IMR-90 (cell line): ENCODE measurements at regions not wholly inside any gene's neighbourhood (a gene's known extent, or its start where the extent isn't known, plus 50 kb on each side); places are given as distances from the start of the nearest gene placed in this dataset.

Experiments
- ATAC-seq: fragments of 200-7000 bp; cut with Tn5 transposase; 2 replicates; pipeline ENCODE4 v1.9.1; 2020; ENCODE audit warnings: low read depth, mild to moderate bottlenecking, moderate library complexity
- BruUV-seq: library from RNA; stranded (reverse); fragments of 400-500 nt; replicated peaks from 2 replicates; lab custom pipeline; 2021; lab: Mats Ljungman, UMichigan
- CTCF ChIA-PET: fragments of 300-600 bp; formaldehyde crosslinking; extraction: SDS; loops from one replicate; lab custom pipeline; 2021; ENCODE audit warnings: antibody characterized with exemption; lab: Yijun Ruan, JAX
- POLR2A ChIA-PET: fragments of 300-600 bp; sonication (Branson Sonifier 250); formaldehyde crosslinking; loops from one replicate; lab custom pipeline; 2022; ENCODE audit warnings: antibody characterized with exemption; ENCODE audit not compliant: unreplicated experiment; lab: Charles Lee
- DNase-seq: peaks from one replicate; pipeline ENCODE4 v3.0.0; 2013
- H2AFZ ChIP-seq: replicated peaks from 2 replicates; pipeline ENCODE3; 2013; ENCODE audit warnings: low read length, mild to moderate bottlenecking; ENCODE audit not compliant: poor library complexity
- H2AK5ac ChIP-seq: 2 replicates; pipeline ENCODE4 v1.6.1; 2013; ENCODE audit warnings: low read depth, low read length, inconsistent platforms
- H2AK9ac ChIP-seq: replicated peaks from 2 replicates; pipeline ENCODE3; 2013; ENCODE audit warnings: mild to moderate bottlenecking, low read depth, low read length, moderate library complexity; ENCODE audit not compliant: poor library complexity
- H2BK120ac ChIP-seq: 2 replicates; pipeline ENCODE4 v1.6.1; 2013; ENCODE audit warnings: low read depth, low read length, inconsistent platforms
- H2BK15ac ChIP-seq: 3 replicates; pipeline ENCODE4 v1.6.1; 2013; ENCODE audit warnings: low read depth, low read length, inconsistent platforms
- H2BK20ac ChIP-seq: 2 replicates; pipeline ENCODE4 v1.6.1; 2013; ENCODE audit warnings: low read depth, mild to moderate bottlenecking, inconsistent platforms, low read length, moderate library complexity
- H2BK5ac ChIP-seq: 2 replicates; pipeline ENCODE4 v1.6.1; 2013; ENCODE audit warnings: mild to moderate bottlenecking, low read depth, low read length, inconsistent platforms; ENCODE audit not compliant: poor library complexity, severe bottlenecking
- H3K14ac ChIP-seq: replicated peaks from 2 replicates; pipeline ENCODE4 v1.6.1; 2013; ENCODE audit warnings: low read depth, low read length, inconsistent platforms
- H3K18ac ChIP-seq: 2 replicates; pipeline ENCODE4 v1.6.1; 2013; ENCODE audit warnings: low read depth, low read length, control low read depth
- H3K23ac ChIP-seq: 2 replicates; pipeline ENCODE4 v1.6.1; 2013; ENCODE audit warnings: low read depth, low read length, inconsistent platforms
- H3K27ac ChIP-seq: 2 replicates; pipeline ENCODE4 v1.5.1; 2013; ENCODE audit warnings: mild to moderate bottlenecking, control low read depth, low read length; ENCODE audit not compliant: insufficient read depth
- H3K27me3 ChIP-seq: 2 replicates; pipeline ENCODE4 v1.6.1; 2013; ENCODE audit warnings: low read length; ENCODE audit not compliant: control insufficient read depth, insufficient read depth
- H3K36me3 ChIP-seq: 2 replicates; pipeline ENCODE4 v1.6.1; 2013; ENCODE audit warnings: low read length, mixed read lengths; ENCODE audit not compliant: control insufficient read depth, insufficient read depth
- H3K4ac ChIP-seq: 2 replicates; pipeline ENCODE4 v1.6.1; 2013; ENCODE audit warnings: low read depth, low read length, inconsistent platforms
- H3K4me1 ChIP-seq: 2 replicates; pipeline ENCODE4 v1.6.1; 2013; ENCODE audit warnings: low read length, mixed read lengths; ENCODE audit not compliant: control insufficient read depth, insufficient read depth
- H3K4me2 ChIP-seq: 2 replicates; pipeline ENCODE4 v1.6.1; 2013; ENCODE audit warnings: low read depth, mild to moderate bottlenecking, control low read depth, low read length, moderate library complexity
- H3K4me3 ChIP-seq: 2 replicates; pipeline ENCODE4 v1.5.1; 2013; ENCODE audit warnings: low read depth, mild to moderate bottlenecking, control low read depth, low read length, moderate library complexity; ENCODE audit not compliant: insufficient read depth
- H3K56ac ChIP-seq: 2 replicates; pipeline ENCODE4 v1.6.1; 2013; ENCODE audit warnings: low read length, inconsistent platforms; ENCODE audit not compliant: insufficient read depth; ENCODE audit errors: extremely low read depth
- H3K79me1 ChIP-seq, 2 experiments: 2 replicates each; pipeline ENCODE4 v1.6.1; 2013; ENCODE audit warnings: low read length in 2 of 2, inconsistent platforms in 1 of 2, low read depth in 1 of 2
- H3K9ac ChIP-seq: 2 replicates; pipeline ENCODE4 v1.6.1; 2013; ENCODE audit warnings: low read depth, low read length, control low read depth
- H3K9me1 ChIP-seq: 2 replicates; pipeline ENCODE4 v1.6.1; 2013; ENCODE audit warnings: low read length, inconsistent platforms; ENCODE audit not compliant: insufficient read depth
- H3K9me3 ChIP-seq: 2 replicates; pipeline ENCODE4 v1.6.1; 2013; ENCODE audit warnings: low read length; ENCODE audit not compliant: control insufficient read depth, insufficient read depth
- H4K20me1 ChIP-seq: 2 replicates; pipeline ENCODE4 v1.6.1; 2013; ENCODE audit warnings: low read length, inconsistent platforms; ENCODE audit not compliant: insufficient read depth
- H4K5ac ChIP-seq: 2 replicates; pipeline ENCODE4 v1.6.1; 2013; ENCODE audit warnings: mild to moderate bottlenecking, low read depth, low read length, control low read depth
- H4K8ac ChIP-seq, 2 experiments: 2 replicates each; pipeline ENCODE4 v1.6.1; 2013; ENCODE audit warnings: low read depth in 2 of 2, low read length in 2 of 2, control low read depth in 1 of 2, inconsistent platforms in 1 of 2
- H4K91ac ChIP-seq: 2 replicates; pipeline ENCODE4 v1.6.1; 2013; ENCODE audit warnings: low read depth, low read length, inconsistent platforms; ENCODE audit not compliant: insufficient read depth
- ELK1 ChIP-seq: fragments of 150-350 bp; IDR thresholded peaks from 2 replicates; pipeline ENCODE4 v1.6.1; 2016; ENCODE audit warnings: low read depth, mild to moderate bottlenecking, low read length, moderate library complexity, borderline replicate concordance
- WGBS, 2 experiments: methylation state at CpG; one replicate each; pipeline versions ENCODE4 v1.1.5 to v1.1.7; 2013; ENCODE audit warnings: missing lambda C conversion rate in 2 of 2; ENCODE audit not compliant: insufficient read length in 1 of 2; ENCODE audit errors: extremely low coverage in 2 of 2; 5-methylcytosine and 5-hydroxymethylcytosine counted together
- dilution Hi-C: fragments of 300-500 bp; cut with HindIII; formaldehyde crosslinking; loops from one replicate; pipeline ENCODE4 v1.14.3; 2018; ENCODE audit warnings: low sequenced_read_pairs; ENCODE audit not compliant: unreplicated experiment
- in situ Hi-C: fragments of 300-500 bp; cut with MboI; formaldehyde crosslinking; loops from 3 replicates; pipeline ENCODE4 v1.14.3; 2019; ENCODE audit warnings: low sequenced_read_pairs, inconsistent platforms, mixed read lengths
- intact Hi-C: fragments of 100-400 bp; cut with micrococcal nuclease; formaldehyde crosslinking; loops from 2 replicates; pipeline ENCODE4 v1.10.0; 2022

- H2BK5ac ChIP-seq = no peak overlapping the region
- H2BK20ac ChIP-seq = no peak overlapping the region
- ChIA-PET POLR2A (no interaction called here), CTCF (no interaction called here)
- H4K20me1 ChIP-seq = no peaks in the 10 kb centered on the region
- no peaks in the 10 kb centered on the region for H3K36me3 ChIP-seq
- H4K8ac ChIP-seq = no peak overlapping the region
- dilution Hi-C loops = no loop called here
- no peak overlapping the region for H3K4me3 ChIP-seq
- no peaks in the 10 kb centered on the region for H3K9me3 ChIP-seq
- H4K5ac ChIP-seq = no peak overlapping the region
- H2AK9ac ChIP-seq = no peak overlapping the region
- BruUV-seq = no TSS peak
- H3K9me1 ChIP-seq = no peaks in the 10 kb centered on the region
- intact Hi-C loops = no loop called here
- H3K18ac ChIP-seq = no peak overlapping the region
- H3K56ac ChIP-seq = no peak overlapping the region
- no peak for TF ChIP-seq ELK1
- H2BK15ac ChIP-seq = no peak overlapping the region
- no peaks in the 10 kb centered on the region for H3K4me1 ChIP-seq
- no peak overlapping the region for H2AFZ ChIP-seq
- no CpG with 5 or more reads among the region's 1 CpG for WGBS, 2 experiments
- H3K27ac ChIP-seq = no peak overlapping the region
- in situ Hi-C loops = no loop called here
- no peaks in the 10 kb centered on the region for H3K79me1 ChIP-seq
- no peak overlapping the region for H3K4me2 ChIP-seq
- H3K23ac ChIP-seq = no peak overlapping the region
- H2BK120ac ChIP-seq = no peak overlapping the region
- H2AK5ac ChIP-seq = no peak overlapping the region
- H3K4ac ChIP-seq = no peak overlapping the region
- ATAC-seq (no peak), DNase-seq (no peak)
- no peaks in the 10 kb centered on the region for H3K27me3 ChIP-seq
- H3K14ac ChIP-seq = no peak overlapping the region
- no peak overlapping the region for H3K9ac ChIP-seq
- no peak overlapping the region for H4K91ac ChIP-seq
Observed at GRCh38 chr18:29823671-29824070, 1218.9 kb downstream of the DSC3 start.
